NCI-H82 treated with DMSO at 0.1 percent for 48 hours (cell line): ENCODE measurements at regions not wholly inside any gene's neighbourhood (a gene's known extent, or its start where the extent isn't known, plus 50 kb on each side); places are given as distances from the start of the nearest gene placed in this dataset.
"Not testable (repeated sequence)": the region's sequence is repeated elsewhere in the genome, so short reads cannot be mapped to it uniquely, and the experiment has no call there.

Experiments
- DNase-seq: peaks from one replicate; lab custom pipeline; 2025; ENCODE audit not compliant: unreplicated experiment; lab: John Stamatoyannopoulos, UW

GRCh38 chr3:137582484-137582883 lies 181.6 kb upstream of the SOX14 start:
- DNase-seq = peak; percentile 89

- DNase-seq = no peak
Measured at GRCh38 chr3:137583256-137583655, 180.9 kb upstream of the SOX14 start.

- DNase-seq = no peak
Measured at GRCh38 chr3:137588871-137589270, 175.2 kb upstream of the SOX14 start.

GRCh38 chr3:137595415-137595814 lies 168.7 kb upstream of the SOX14 start:
- not testable (repeated sequence) for DNase-seq

GRCh38 chr3:137610723-137611122 lies 153.4 kb upstream of the SOX14 start:
- DNase-seq = no peak

- DNase-seq = no peak
Measured at GRCh38 chr3:137612291-137612690, 151.8 kb upstream of the SOX14 start.

- DNase-seq = no peak
Measured at GRCh38 chr3:137615659-137616418, 148.3 kb upstream of the SOX14 start.

GRCh38 chr3:137641879-137642704 lies 122.0 kb upstream of the SOX14 start:
- no peak for DNase-seq

GRCh38 chr3:137642831-137643230 lies 121.3 kb upstream of the SOX14 start:
- DNase-seq = peak; percentile 86

- DNase-seq = peak; percentile 85
Measured at GRCh38 chr3:137647179-137647578, 116.9 kb upstream of the SOX14 start.

GRCh38 chr3:137669519-137670060 lies 94.5 kb upstream of the SOX14 start:
- DNase-seq = no peak

- no peak for DNase-seq
Measured at GRCh38 chr3:137687181-137687879, 76.8 kb upstream of the SOX14 start.

GRCh38 chr3:137692803-137693431 lies 71.2 kb upstream of the SOX14 start:
- DNase-seq = peak; percentile 49

- DNase-seq = no peak
Measured at GRCh38 chr3:137693791-137694190, 70.3 kb upstream of the SOX14 start.

GRCh38 chr3:137694836-137695235 lies 69.3 kb upstream of the SOX14 start:
- no peak for DNase-seq

- no peak for DNase-seq
Measured at GRCh38 chr3:137695351-137695750, 68.8 kb upstream of the SOX14 start.

GRCh38 chr3:137709011-137709601 lies 55.0 kb upstream of the SOX14 start:
- peak; percentile 32 for DNase-seq

GRCh38 chr3:137713965-137714364 lies 50.1 kb upstream of the SOX14 start:
- DNase-seq = not testable (repeated sequence)
